PC-9 (cell line): ENCODE measurements at regions not wholly inside any gene's neighbourhood (a gene's known extent, or its start where the extent isn't known, plus 50 kb on each side); places are given as distances from the start of the nearest gene placed in this dataset.

ENCODE experiments used
- BruUV-seq: library from RNA; stranded (reverse); fragments of 400-500 nt; replicated peaks from 2 replicates; lab custom pipeline; 2021; lab: Mats Ljungman, UMichigan
- CTCF ChIA-PET: fragments of 300-600 bp; sonication (Branson Sonifier 250); formaldehyde crosslinking; loops from one replicate; lab custom pipeline; 2022; ENCODE audit warnings: antibody characterized with exemption; lab: Charles Lee
- POLR2A ChIA-PET: fragments of 300-600 bp; sonication (Branson Sonifier 250); formaldehyde crosslinking; loops from one replicate; lab custom pipeline; 2022; ENCODE audit warnings: antibody characterized with exemption; ENCODE audit not compliant: unreplicated experiment; lab: Charles Lee
- DNase-seq, 2 experiments: peaks; one replicate each; pipeline versions ENCODE4 v3.0.0 to v3.0.0-alpha.2; 2015 to 2022; ENCODE audit warnings: mixed read lengths in 1 of 2
- H2AFZ ChIP-seq: fragments of 200-600 bp; sonication (generic); 2 replicates; pipeline ENCODE4 v1.8.1; 2017; ENCODE audit warnings: antibody characterized with exemption
- H3F3A ChIP-seq: fragments of 200-600 bp; sonication (generic); 2 replicates; pipeline ENCODE4 v1.8.1; 2017; ENCODE audit warnings: antibody characterized with exemption, mild to moderate bottlenecking, low read depth; ENCODE audit not compliant: insufficient read depth
- H3K27ac ChIP-seq: fragments of 200-600 bp; sonication (generic); 2 replicates; pipeline ENCODE4 v1.6.1; 2016; ENCODE audit warnings: mixed run types
- H3K27me3 ChIP-seq: fragments of 200-600 bp; sonication (generic); 2 replicates; pipeline ENCODE4 v1.6.1; 2016; ENCODE audit warnings: low read depth, mixed run types; ENCODE audit not compliant: insufficient read depth
- H3K36me3 ChIP-seq: fragments of 200-600 bp; sonication (generic); 2 replicates; pipeline ENCODE4 v1.6.1; 2016; ENCODE audit warnings: low read depth, mixed run types
- H3K4me1 ChIP-seq: fragments of 200-600 bp; sonication (generic); replicated peaks from 2 replicates; pipeline ENCODE4 v1.6.1; 2016; ENCODE audit warnings: mixed run types; ENCODE audit not compliant: insufficient read depth
- H3K4me2 ChIP-seq: fragments of 200-600 bp; sonication (generic); 2 replicates; pipeline ENCODE4 v1.6.1; 2017; ENCODE audit warnings: mixed run types
- H3K4me3 ChIP-seq: fragments of 200-600 bp; sonication (generic); 2 replicates; pipeline ENCODE4 v1.6.1; 2016; ENCODE audit warnings: mixed run types
- H3K79me2 ChIP-seq: fragments of 200-600 bp; sonication (generic); 2 replicates; pipeline ENCODE4 v1.6.1; 2017; ENCODE audit warnings: low read depth, mixed run types
- H3K9me2 ChIP-seq: fragments of 200-600 bp; sonication (generic); 2 replicates; pipeline ENCODE4 v1.8.1; 2017; ENCODE audit warnings: mild to moderate bottlenecking; ENCODE audit not compliant: insufficient read depth
- H3K9me3 ChIP-seq: fragments of 200-600 bp; sonication (generic); 2 replicates; pipeline ENCODE4 v1.8.1; 2016; ENCODE audit warnings: low read depth; ENCODE audit not compliant: insufficient read depth
- H4K20me1 ChIP-seq: fragments of 200-600 bp; sonication (generic); 2 replicates; pipeline ENCODE4 v1.8.1; 2017; ENCODE audit not compliant: insufficient read depth
- EZH2 ChIP-seq: fragments of 200-600 bp; sonication (generic); IDR thresholded peaks from 2 replicates; pipeline ENCODE4 v1.8.0; 2017; ENCODE audit warnings: antibody characterized with exemption, low read depth
- intact Hi-C: fragments of 100-400 bp; cut with micrococcal nuclease; formaldehyde crosslinking; loops from one replicate; pipeline ENCODE4 v1.10.0; 2022; ENCODE audit not compliant: unreplicated experiment
- TF ChIP-seq, protein P1 (sequence below): fragments of 200-600 bp; sonication (generic); conservative IDR thresholded peaks from 2 replicates; pipeline ENCODE4 v1.6.1; 2017; ENCODE audit warnings: mixed run types, antibody characterized with exemption, mild to moderate bottlenecking, moderate library complexity

- Histone ChIP-seq H3K4me3 (no peak overlapping the region), H3K27me3 (no peaks in the 10 kb centered on the region), H3K36me3 (no peaks in the 10 kb centered on the region), H3K79me2 (no peaks in the 10 kb centered on the region), H3K4me1 (no peaks in the 10 kb centered on the region), H3K9me3 (peaks cover 6% of the 10 kb centered on the region; the same call in 1 of the 2 replicates), H3K9me2 (no peaks in the 10 kb centered on the region), H3F3A (no peaks in the 10 kb centered on the region), H3K4me2 (no peak overlapping the region), H2AFZ (no peak overlapping the region), H4K20me1 (no peaks in the 10 kb centered on the region), H3K27ac (no peak overlapping the region)
- no TSS peak for BruUV-seq
- ChIA-PET POLR2A (no interaction called here), CTCF (no interaction called here)
- DNase-seq, result no peak
- no peak for TF ChIP-seq EZH2
- TF ChIP-seq, protein P1, sequence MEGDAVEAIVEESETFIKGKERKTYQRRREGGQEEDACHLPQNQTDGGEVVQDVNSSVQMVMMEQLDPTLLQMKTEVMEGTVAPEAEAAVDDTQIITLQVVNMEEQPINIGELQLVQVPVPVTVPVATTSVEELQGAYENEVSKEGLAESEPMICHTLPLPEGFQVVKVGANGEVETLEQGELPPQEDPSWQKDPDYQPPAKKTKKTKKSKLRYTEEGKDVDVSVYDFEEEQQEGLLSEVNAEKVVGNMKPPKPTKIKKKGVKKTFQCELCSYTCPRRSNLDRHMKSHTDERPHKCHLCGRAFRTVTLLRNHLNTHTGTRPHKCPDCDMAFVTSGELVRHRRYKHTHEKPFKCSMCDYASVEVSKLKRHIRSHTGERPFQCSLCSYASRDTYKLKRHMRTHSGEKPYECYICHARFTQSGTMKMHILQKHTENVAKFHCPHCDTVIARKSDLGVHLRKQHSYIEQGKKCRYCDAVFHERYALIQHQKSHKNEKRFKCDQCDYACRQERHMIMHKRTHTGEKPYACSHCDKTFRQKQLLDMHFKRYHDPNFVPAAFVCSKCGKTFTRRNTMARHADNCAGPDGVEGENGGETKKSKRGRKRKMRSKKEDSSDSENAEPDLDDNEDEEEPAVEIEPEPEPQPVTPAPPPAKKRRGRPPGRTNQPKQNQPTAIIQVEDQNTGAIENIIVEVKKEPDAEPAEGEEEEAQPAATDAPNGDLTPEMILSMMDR, result no peak
- intact Hi-C loops, result no loop called here
Measured at GRCh38 chr4:34170946-34171345, 2073.4 kb downstream of the ARAP2 start.

DNA sequence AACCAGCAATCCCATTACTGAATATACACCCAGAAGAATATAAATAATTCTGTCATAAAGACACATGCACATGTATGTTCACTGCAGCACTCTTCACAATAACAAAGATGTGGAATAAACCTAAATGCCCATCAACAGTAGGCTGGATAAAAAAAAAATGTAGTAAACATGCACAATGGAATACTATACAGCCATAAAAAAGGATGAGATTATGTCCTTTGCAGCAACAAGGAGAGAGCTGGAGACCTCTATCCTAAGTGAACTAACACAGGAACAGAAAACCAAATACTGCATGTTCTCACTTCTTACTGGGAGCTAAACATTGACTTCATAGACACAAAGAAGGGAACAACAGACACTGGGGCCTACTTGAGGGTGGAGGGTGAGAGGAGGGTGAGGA, 2067.7 kb downstream of the ARAP2 start:
- Histone ChIP-seq H3K27me3 (no peaks in the 10 kb centered on the region), H3K9me2 (no peaks in the 10 kb centered on the region), H3K4me1 (peaks cover 22% of the 10 kb centered on the region), H3K9me3 (peaks cover 11% of the 10 kb centered on the region; the same call in 1 of the 2 replicates), H4K20me1 (no peaks in the 10 kb centered on the region), H3K4me3 (no peak overlapping the region), H2AFZ (no peak overlapping the region), H3K36me3 (no peaks in the 10 kb centered on the region), H3F3A (peaks cover 12% of the 10 kb centered on the region; the same call in 1 of the 2 replicates), H3K4me2 (no peak overlapping the region), H3K79me2 (no peaks in the 10 kb centered on the region), H3K27ac (no peak overlapping the region)
- no peak for TF ChIP-seq EZH2
- TF ChIP-seq, protein P1, result no peak
- CTCF ChIA-PET, result no interaction called here
- no TSS peak for BruUV-seq
- intact Hi-C loops, result no loop called here
- no peak for DNase-seq
- POLR2A ChIA-PET, result no interaction called here

GRCh38 chr4:34178476-34178875, 2065.8 kb downstream of the ARAP2 start:
- Histone ChIP-seq H3K4me3 (no peak overlapping the region), H3F3A (peaks cover 25% of the 10 kb centered on the region), H4K20me1 (no peaks in the 10 kb centered on the region), H2AFZ (no peak overlapping the region), H3K4me1 (peaks cover 40% of the 10 kb centered on the region), H3K9me2 (no peaks in the 10 kb centered on the region), H3K9me3 (peaks cover 10% of the 10 kb centered on the region; the same call in 1 of the 2 replicates), H3K79me2 (no peaks in the 10 kb centered on the region), H3K36me3 (no peaks in the 10 kb centered on the region), H3K27me3 (no peaks in the 10 kb centered on the region), H3K27ac (no peak overlapping the region), H3K4me2 (no peak overlapping the region)
- DNase-seq, result no peak
- TF ChIP-seq EZH2, result no peak
- TF ChIP-seq, protein P1, result no peak
- POLR2A ChIA-PET, result no interaction called here
- CTCF ChIA-PET, result no interaction called here
- intact Hi-C loops, result no loop called here
- no TSS peak for BruUV-seq
